Cardiac muscle cell (in vitro differentiated cells and primary cell): ENCODE measurements at regions not wholly inside any gene's neighbourhood (a gene's known extent, or its start where the extent isn't known, plus 50 kb on each side); places are given as distances from the start of the nearest gene placed in this dataset.
"Not testable (repeated sequence)": the region's sequence is repeated elsewhere in the genome, so short reads cannot be mapped to it uniquely, and the experiment has no call there.

Source experiments
- DNase-seq, 2 donors: peaks; one replicate each; pipeline versions ENCODE4 v3.0.0 to v3.0.0-alpha.2; 2010 to 2017; ENCODE audit warnings: low read depth in 1 of 2, low spot score in 1 of 2
- H3K27ac ChIP-seq: fragments of 200-600 bp; sonication (generic); 2 replicates; pipeline ENCODE4 v1.5.1; 2016
- H3K27me3 ChIP-seq: fragments of 200-600 bp; sonication (generic); 2 replicates; pipeline ENCODE4 v1.6.0; 2016; ENCODE audit warnings: control low read depth
- H3K36me3 ChIP-seq: fragments of 200-600 bp; sonication (generic); 2 replicates; pipeline ENCODE4 v1.5.1; 2016; ENCODE audit warnings: control low read depth
- H3K4me1 ChIP-seq: fragments of 200-600 bp; sonication (generic); 2 replicates; pipeline ENCODE4 v1.8.1; 2017; ENCODE audit warnings: low read depth, mild to moderate bottlenecking, mixed run types
- H3K4me3 ChIP-seq: fragments of 200-600 bp; sonication (generic); 2 replicates; pipeline ENCODE4 v1.5.1; 2016; ENCODE audit warnings: mild to moderate bottlenecking
- H3K9me3 ChIP-seq: fragments of 200-600 bp; sonication (generic); 2 replicates; pipeline ENCODE4 v1.5.1; 2017; ENCODE audit warnings: low read depth, mild to moderate bottlenecking, control low read depth
- CTCF ChIP-seq: IDR thresholded peaks from 2 replicates; pipeline ENCODE4 v1.5.1; 2012; ENCODE audit warnings: low read depth, mild to moderate bottlenecking, low read length

- H3K9me3 ChIP-seq = no peaks in the 10 kb centered on the region
- no peak for DNase-seq
- no peak for TF ChIP-seq CTCF
- H3K4me1 ChIP-seq = no peaks in the 10 kb centered on the region
- H3K27me3 ChIP-seq = no peaks in the 10 kb centered on the region
- no peak overlapping the region for H3K4me3 ChIP-seq
- no peaks in the 10 kb centered on the region for H3K36me3 ChIP-seq
- H3K27ac ChIP-seq = no peak overlapping the region
Measured at GRCh38 chr19:14277608-14278007, 71.6 kb upstream of the ADGRL1 start.

- not testable (repeated sequence) for H3K4me3 ChIP-seq, H3K4me1 ChIP-seq, DNase-seq, H3K9me3 ChIP-seq, H3K27ac ChIP-seq, H3K27me3 ChIP-seq, H3K36me3 ChIP-seq
Measured at GRCh38 chr19:14275823-14276222, 69.9 kb upstream of the ADGRL1 start.

GRCh38 chr19:14272623-14273022 lies 66.7 kb upstream of the ADGRL1 start:
- Histone ChIP-seq H3K9me3 (no peaks in the 10 kb centered on the region), H3K4me1 (no peaks in the 10 kb centered on the region), H3K36me3 (no peaks in the 10 kb centered on the region), H3K27ac (no peak overlapping the region), H3K27me3 (no peaks in the 10 kb centered on the region), H3K4me3 (no peak overlapping the region)
- TF ChIP-seq CTCF = no peak
- DNase-seq = no peak

- Histone ChIP-seq H3K4me1 (no peaks in the 10 kb centered on the region), H3K27me3 (peaks cover under 1% of the 10 kb centered on the region), H3K27ac (peak overlapping the region; percentile 19), H3K9me3 (no peaks in the 10 kb centered on the region), H3K36me3 (no peaks in the 10 kb centered on the region), H3K4me3 (no peak overlapping the region)
- TF ChIP-seq CTCF = no peak
- DNase-seq = no peak
Measured at GRCh38 chr19:14271840-14272239, 65.9 kb upstream of the ADGRL1 start.

GRCh38 chr19:14270557-14270956 lies 64.6 kb upstream of the ADGRL1 start:
- not testable (repeated sequence) for H3K36me3 ChIP-seq, H3K4me1 ChIP-seq, H3K4me3 ChIP-seq, H3K9me3 ChIP-seq, H3K27me3 ChIP-seq
- DNase-seq = peak in 1 of 2 donors; percentile 49
- peak overlapping the region; percentile 54 for H3K27ac ChIP-seq

GRCh38 chr19:14267224-14267741 lies 61.3 kb upstream of the ADGRL1 start:
- peaks cover 14% of the 10 kb centered on the region for H3K27me3 ChIP-seq
- DNase-seq = no peak
- no peak for TF ChIP-seq CTCF
- H3K27ac ChIP-seq = no peak overlapping the region
- H3K9me3 ChIP-seq = no peaks in the 10 kb centered on the region
- H3K4me1 ChIP-seq = no peaks in the 10 kb centered on the region
- no peak overlapping the region for H3K4me3 ChIP-seq
- H3K36me3 ChIP-seq = no peaks in the 10 kb centered on the region

GRCh38 chr19:14266208-14266607 lies 60.2 kb upstream of the ADGRL1 start:
- not testable (repeated sequence) for H3K4me1 ChIP-seq, H3K27ac ChIP-seq, DNase-seq, H3K36me3 ChIP-seq, H3K4me3 ChIP-seq, H3K9me3 ChIP-seq
- H3K27me3 ChIP-seq = peaks cover 14% of the 10 kb centered on the region
